PFSK-1 (cell line): ENCODE measurements at regions not wholly inside any gene's neighbourhood (a gene's known extent, or its start where the extent isn't known, plus 50 kb on each side); places are given as distances from the start of the nearest gene placed in this dataset.

Experiments
- SIN3A ChIP-seq: IDR thresholded peaks from 2 replicates; pipeline ENCODE4 v1.6.1; 2012; ENCODE audit warnings: mild to moderate bottlenecking, low read length, moderate library complexity, borderline replicate concordance; ENCODE audit not compliant: insufficient read depth
- TF ChIP-seq, protein P1 (sequence below), 2 experiments: IDR thresholded peaks; 2 replicates each; pipeline versions ENCODE4 v1.6.1 to v1.8.0; 2011 to 2012; ENCODE audit warnings: low read depth in 2 of 2, low read length in 2 of 2, control low read depth in 1 of 2, inconsistent platforms in 1 of 2, mild to moderate bottlenecking in 1 of 2, moderate library complexity in 1 of 2; ENCODE audit not compliant: insufficient read depth in 1 of 2

DNA sequence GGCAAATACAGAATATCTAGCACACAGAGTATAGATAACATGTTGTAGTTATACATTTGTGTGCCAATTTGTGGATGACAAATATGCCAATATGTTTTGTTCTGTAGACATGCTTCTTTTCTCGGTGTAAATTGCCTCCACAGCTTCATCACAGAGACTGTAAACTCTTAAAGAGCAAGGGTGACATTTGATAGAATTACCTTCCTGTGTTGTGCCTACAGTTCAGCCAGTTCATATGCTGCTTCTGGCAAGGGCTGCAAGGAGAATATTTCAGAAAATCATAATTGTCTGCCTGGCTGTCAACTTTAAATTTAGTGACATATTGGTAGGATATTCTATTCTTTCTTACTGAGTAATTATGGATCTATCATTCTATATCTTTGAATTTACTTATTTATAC, 155.1 kb downstream of the MAT2B start:
- no peak for TF ChIP-seq SIN3A
- TF ChIP-seq, protein P1, sequence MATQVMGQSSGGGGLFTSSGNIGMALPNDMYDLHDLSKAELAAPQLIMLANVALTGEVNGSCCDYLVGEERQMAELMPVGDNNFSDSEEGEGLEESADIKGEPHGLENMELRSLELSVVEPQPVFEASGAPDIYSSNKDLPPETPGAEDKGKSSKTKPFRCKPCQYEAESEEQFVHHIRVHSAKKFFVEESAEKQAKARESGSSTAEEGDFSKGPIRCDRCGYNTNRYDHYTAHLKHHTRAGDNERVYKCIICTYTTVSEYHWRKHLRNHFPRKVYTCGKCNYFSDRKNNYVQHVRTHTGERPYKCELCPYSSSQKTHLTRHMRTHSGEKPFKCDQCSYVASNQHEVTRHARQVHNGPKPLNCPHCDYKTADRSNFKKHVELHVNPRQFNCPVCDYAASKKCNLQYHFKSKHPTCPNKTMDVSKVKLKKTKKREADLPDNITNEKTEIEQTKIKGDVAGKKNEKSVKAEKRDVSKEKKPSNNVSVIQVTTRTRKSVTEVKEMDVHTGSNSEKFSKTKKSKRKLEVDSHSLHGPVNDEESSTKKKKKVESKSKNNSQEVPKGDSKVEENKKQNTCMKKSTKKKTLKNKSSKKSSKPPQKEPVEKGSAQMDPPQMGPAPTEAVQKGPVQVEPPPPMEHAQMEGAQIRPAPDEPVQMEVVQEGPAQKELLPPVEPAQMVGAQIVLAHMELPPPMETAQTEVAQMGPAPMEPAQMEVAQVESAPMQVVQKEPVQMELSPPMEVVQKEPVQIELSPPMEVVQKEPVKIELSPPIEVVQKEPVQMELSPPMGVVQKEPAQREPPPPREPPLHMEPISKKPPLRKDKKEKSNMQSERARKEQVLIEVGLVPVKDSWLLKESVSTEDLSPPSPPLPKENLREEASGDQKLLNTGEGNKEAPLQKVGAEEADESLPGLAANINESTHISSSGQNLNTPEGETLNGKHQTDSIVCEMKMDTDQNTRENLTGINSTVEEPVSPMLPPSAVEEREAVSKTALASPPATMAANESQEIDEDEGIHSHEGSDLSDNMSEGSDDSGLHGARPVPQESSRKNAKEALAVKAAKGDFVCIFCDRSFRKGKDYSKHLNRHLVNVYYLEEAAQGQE (IDR thresholded peaks at IDR 0.05; ENCODE audit: insufficient read depth in 1 of 2, low read depth in 2 of 2, low read length in 2 of 2), result no peak
